HepG2 (cell line): ENCODE measurements at regions not wholly inside any gene's neighbourhood (a gene's known extent, or its start where the extent isn't known, plus 50 kb on each side); places are given as distances from the start of the nearest gene placed in this dataset.

Source experiments
- ATAC-seq: fragments of 200-7000 bp; cut with Tn5 transposase; 3 replicates; pipeline ENCODE4 v1.9.1; 2020; ENCODE audit warnings: mild to moderate bottlenecking, moderate library complexity
- BruUV-seq: library from RNA; stranded (reverse); fragments of 400-500 nt; replicated peaks from 2 replicates; lab custom pipeline; 2021; lab: Mats Ljungman, UMichigan
- CTCF ChIA-PET: fragments of 300-600 bp; formaldehyde crosslinking; extraction: SDS; loops from one replicate; lab custom pipeline; 2021; ENCODE audit warnings: low total read pairs, inconsistent platforms, low intra/inter-chr PET ratio; lab: Yijun Ruan, JAX
- POLR2A ChIA-PET: fragments of 350-600 bp; sonication (Branson Sonifier 250); formaldehyde crosslinking; loops from one replicate; lab custom pipeline; 2020; ENCODE audit warnings: antibody characterized with exemption, inconsistent platforms; lab: Yijun Ruan, JAX
- DNase-seq: peaks from one replicate; pipeline ENCODE4 v3.0.0-alpha.2; 2015; ENCODE audit warnings: low spot score
- FAIRE-seq: peaks from 3 replicates; lab custom pipeline; 2011; peaks lifted over from hg19 to GRCh38; lab: Jason Lieb, UNC
- H2AFZ ChIP-seq: one replicate; pipeline ENCODE4 v1.6.1; 2011; ENCODE audit warnings: low read length, inconsistent platforms
- H3K27ac ChIP-seq: fragments of 300-600 bp; 3 replicates; pipeline ENCODE4 v1.8.0; 2011; ENCODE audit warnings: mixed run types, mild to moderate bottlenecking, mixed read lengths, low read length, inconsistent platforms; ENCODE audit not compliant: insufficient read depth; ENCODE audit errors: extremely low read length
- H3K27me3 ChIP-seq, 2 experiments: fragments of 200-600 bp in 1 of 2; 2 replicates in 1 of 2; 3 replicates in 1 of 2; pipeline versions ENCODE4 v1.6.0 to v1.8.0; 2011; ENCODE audit warnings: low read length in 2 of 2, mild to moderate bottlenecking in 2 of 2, moderate library complexity in 2 of 2, inconsistent platforms in 1 of 2; ENCODE audit not compliant: insufficient read depth in 2 of 2, control insufficient read depth in 1 of 2
- H3K36me3 ChIP-seq, 2 experiments: fragments of 200-600 bp in 1 of 2; replicated peaks in 1 of 2; 2 replicates in 1 of 2; 3 replicates in 1 of 2; pipeline versions ENCODE4 v1.5.1 to v1.8.0; 2011; ENCODE audit warnings: low read length in 2 of 2, inconsistent platforms in 1 of 2; ENCODE audit not compliant: insufficient read depth in 2 of 2, control insufficient read depth in 1 of 2
- H3K4me1 ChIP-seq: 2 replicates; pipeline ENCODE4 v1.5.1; 2012; ENCODE audit warnings: low read length, inconsistent platforms; ENCODE audit not compliant: insufficient read depth
- H3K4me2 ChIP-seq: 2 replicates; pipeline ENCODE4 v1.6.0; 2011; ENCODE audit warnings: low read depth, low read length, inconsistent platforms
- H3K4me3 ChIP-seq, 3 experiments: fragments of 200-600 bp in 1 of 3; sonication (generic), shearing (Covaris generic) in 1 of 3; replicated peaks in 1 of 3; 2 replicates each; pipeline ENCODE4 v1.5.1; 2011 to 2016; ENCODE audit warnings: low read length in 3 of 3, inconsistent platforms in 2 of 3, low read depth in 2 of 3, mild to moderate bottlenecking in 2 of 3, control low read depth in 1 of 3, mixed read lengths in 1 of 3; ENCODE audit not compliant: insufficient read depth in 1 of 3
- H3K79me2 ChIP-seq: one replicate; pipeline ENCODE4 v1.6.1; 2011; ENCODE audit warnings: low read length, inconsistent platforms; ENCODE audit not compliant: insufficient read depth
- H3K9ac ChIP-seq: 2 replicates; pipeline ENCODE4 v1.6.0; 2011; ENCODE audit warnings: mild to moderate bottlenecking, low read depth, low read length, inconsistent platforms; ENCODE audit not compliant: insufficient read depth
- H3K9me3 ChIP-seq: 2 replicates; pipeline ENCODE4 v1.5.1; 2012; ENCODE audit warnings: mild to moderate bottlenecking, low read length
- H4K20me1 ChIP-seq: 2 replicates; pipeline ENCODE4 v1.6.0; 2011; ENCODE audit warnings: inconsistent platforms, mild to moderate bottlenecking, low read length, moderate library complexity; ENCODE audit not compliant: insufficient read depth
- ETV6 ChIP-seq: sonication (generic); formaldehyde crosslinking; conservative IDR thresholded peaks from 2 replicates; pipeline ENCODE4 v1.4.0; 2020; ENCODE audit warnings: missing genetic modification reagents
- GLI4 ChIP-seq: sonication (generic); formaldehyde crosslinking; IDR thresholded peaks from 2 replicates; pipeline ENCODE4 v1.5.1; 2020; ENCODE audit warnings: missing genetic modification reagents, mild to moderate bottlenecking, moderate library complexity, borderline replicate concordance
- HES4 ChIP-seq: sonication (generic); formaldehyde crosslinking; IDR thresholded peaks from 2 replicates; pipeline ENCODE4 v1.9.0; 2021; ENCODE audit warnings: mild to moderate bottlenecking, missing genetic modification reagents, borderline replicate concordance
- IKZF5 ChIP-seq: IDR thresholded peaks from 2 replicates; pipeline ENCODE4 v1.6.1; 2018; ENCODE audit warnings: missing genetic modification reagents, mild to moderate bottlenecking, missing compliant biosample characterization
- KLF13 ChIP-seq: sonication (generic); formaldehyde crosslinking; IDR thresholded peaks from 2 replicates; pipeline ENCODE4 v1.4.0; 2020; ENCODE audit warnings: mild to moderate bottlenecking, missing genetic modification reagents
- STAT5B ChIP-seq: sonication (generic); formaldehyde crosslinking; IDR thresholded peaks from 2 replicates; pipeline ENCODE4 v1.4.0; 2020; ENCODE audit warnings: missing genetic modification reagents
- TBP ChIP-seq: sonication (generic); formaldehyde crosslinking; IDR thresholded peaks from 2 replicates; pipeline ENCODE4 v1.5.0; 2020; ENCODE audit warnings: missing genetic modification reagents
- TFDP2 ChIP-seq: sonication (generic); formaldehyde crosslinking; IDR thresholded peaks from 2 replicates; pipeline ENCODE4 v1.4.0; 2020; ENCODE audit warnings: missing genetic modification reagents
- ZNF12 ChIP-seq: sonication (generic); formaldehyde crosslinking; IDR thresholded peaks from 2 replicates; pipeline ENCODE4 v1.5.0; 2020; ENCODE audit warnings: missing genetic modification reagents
- ZNF205 ChIP-seq: IDR thresholded peaks from 2 replicates; pipeline ENCODE4 v1.6.1; 2018; ENCODE audit warnings: missing biosample characterization, missing genetic modification reagents
- ZNF703 ChIP-seq: sonication (generic); formaldehyde crosslinking; IDR thresholded peaks from 2 replicates; pipeline ENCODE4 v1.5.1; 2020; ENCODE audit warnings: missing genetic modification reagents, mild to moderate bottlenecking, moderate library complexity, borderline replicate concordance
- WGBS: methylation state at CpG from one replicate; pipeline ENCODE4 v1.1.6; 2017; ENCODE audit warnings: low lambda C conversion rate; 5-methylcytosine and 5-hydroxymethylcytosine counted together
- in situ Hi-C: cut with HindIII; loops from 2 replicates; pipeline ENCODE4 v1.10.0; 2017; ENCODE audit warnings: low pct_unique_long_range_greater_than_20kb; ENCODE audit not compliant: extremely low pct_ligation_motif_present
- intact Hi-C: fragments of 100-400 bp; cut with micrococcal nuclease; formaldehyde crosslinking; loops from one replicate; pipeline ENCODE4 v1.10.0; 2022; ENCODE audit not compliant: unreplicated experiment
- TF ChIP-seq, protein P1 (sequence below): IDR thresholded peaks from 2 replicates; pipeline ENCODE4 v1.6.1; 2016; ENCODE audit warnings: low read depth, missing genetic modification reagents, missing compliant biosample characterization

DNA sequence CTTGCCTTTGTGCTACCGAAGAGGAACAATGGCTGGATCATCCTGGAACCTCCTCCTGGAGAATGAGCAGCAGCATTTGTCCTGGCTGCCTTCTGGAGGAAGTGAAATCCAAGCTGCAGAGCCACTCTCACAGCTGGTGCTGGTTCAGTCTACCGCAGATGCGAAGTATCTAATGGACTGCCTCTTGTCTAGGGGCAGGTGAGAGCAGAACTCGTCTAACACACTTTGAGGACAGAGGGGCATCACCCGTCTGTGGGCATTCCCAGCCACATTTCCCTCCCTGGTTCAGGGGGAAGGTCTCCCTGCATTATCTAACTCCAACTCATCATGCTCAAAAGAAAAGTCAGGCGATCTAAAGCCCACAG lies 338.2 kb upstream of the GATB start:
- no TSS peak for BruUV-seq
- H4K20me1 ChIP-seq, result no peaks in the 10 kb centered on the region
- no peak overlapping the region for H3K9ac ChIP-seq
- no peak overlapping the region for H3K4me3 ChIP-seq
- POLR2A ChIA-PET, result no interaction called here
- H3K27ac ChIP-seq, result no peak overlapping the region
- in situ Hi-C loops (no loop called here), intact Hi-C loops (no loop called here)
- DNase-seq, result no peak
- H3K27me3 ChIP-seq, result peaks cover 0 to 11% of the 10 kb centered on the region in 2 experiments; a peak in 4 of 5 replicates
- no peaks in the 10 kb centered on the region for H3K9me3 ChIP-seq
- H3K4me2 ChIP-seq, result no peak overlapping the region
- no peak overlapping the region for H2AFZ ChIP-seq
- H3K4me1 ChIP-seq, result no peaks in the 10 kb centered on the region
- no peaks in the 10 kb centered on the region for H3K79me2 ChIP-seq
- ATAC-seq, result no peak
- 8% methylated on average over 4 of the region's 6 CpGs for WGBS
- no peaks in the 10 kb centered on the region for H3K36me3 ChIP-seq
- FAIRE-seq, result no peak
- TF ChIP-seq HES4 (CRISPR knock-in tag) (no peak), ZNF205 (no peak), TFDP2 (CRISPR knock-in tag) (no peak), GLI4 (CRISPR knock-in tag) (no peak), KLF13 (CRISPR knock-in tag) (no peak), ZNF12 (no peak), ETV6 (no peak), TBP (CRISPR knock-in tag) (no peak), STAT5B (CRISPR knock-in tag) (no peak), IKZF5 (CRISPR knock-in tag) (no peak), ZNF703 (CRISPR knock-in tag) (no peak)
- TF ChIP-seq, protein P1, sequence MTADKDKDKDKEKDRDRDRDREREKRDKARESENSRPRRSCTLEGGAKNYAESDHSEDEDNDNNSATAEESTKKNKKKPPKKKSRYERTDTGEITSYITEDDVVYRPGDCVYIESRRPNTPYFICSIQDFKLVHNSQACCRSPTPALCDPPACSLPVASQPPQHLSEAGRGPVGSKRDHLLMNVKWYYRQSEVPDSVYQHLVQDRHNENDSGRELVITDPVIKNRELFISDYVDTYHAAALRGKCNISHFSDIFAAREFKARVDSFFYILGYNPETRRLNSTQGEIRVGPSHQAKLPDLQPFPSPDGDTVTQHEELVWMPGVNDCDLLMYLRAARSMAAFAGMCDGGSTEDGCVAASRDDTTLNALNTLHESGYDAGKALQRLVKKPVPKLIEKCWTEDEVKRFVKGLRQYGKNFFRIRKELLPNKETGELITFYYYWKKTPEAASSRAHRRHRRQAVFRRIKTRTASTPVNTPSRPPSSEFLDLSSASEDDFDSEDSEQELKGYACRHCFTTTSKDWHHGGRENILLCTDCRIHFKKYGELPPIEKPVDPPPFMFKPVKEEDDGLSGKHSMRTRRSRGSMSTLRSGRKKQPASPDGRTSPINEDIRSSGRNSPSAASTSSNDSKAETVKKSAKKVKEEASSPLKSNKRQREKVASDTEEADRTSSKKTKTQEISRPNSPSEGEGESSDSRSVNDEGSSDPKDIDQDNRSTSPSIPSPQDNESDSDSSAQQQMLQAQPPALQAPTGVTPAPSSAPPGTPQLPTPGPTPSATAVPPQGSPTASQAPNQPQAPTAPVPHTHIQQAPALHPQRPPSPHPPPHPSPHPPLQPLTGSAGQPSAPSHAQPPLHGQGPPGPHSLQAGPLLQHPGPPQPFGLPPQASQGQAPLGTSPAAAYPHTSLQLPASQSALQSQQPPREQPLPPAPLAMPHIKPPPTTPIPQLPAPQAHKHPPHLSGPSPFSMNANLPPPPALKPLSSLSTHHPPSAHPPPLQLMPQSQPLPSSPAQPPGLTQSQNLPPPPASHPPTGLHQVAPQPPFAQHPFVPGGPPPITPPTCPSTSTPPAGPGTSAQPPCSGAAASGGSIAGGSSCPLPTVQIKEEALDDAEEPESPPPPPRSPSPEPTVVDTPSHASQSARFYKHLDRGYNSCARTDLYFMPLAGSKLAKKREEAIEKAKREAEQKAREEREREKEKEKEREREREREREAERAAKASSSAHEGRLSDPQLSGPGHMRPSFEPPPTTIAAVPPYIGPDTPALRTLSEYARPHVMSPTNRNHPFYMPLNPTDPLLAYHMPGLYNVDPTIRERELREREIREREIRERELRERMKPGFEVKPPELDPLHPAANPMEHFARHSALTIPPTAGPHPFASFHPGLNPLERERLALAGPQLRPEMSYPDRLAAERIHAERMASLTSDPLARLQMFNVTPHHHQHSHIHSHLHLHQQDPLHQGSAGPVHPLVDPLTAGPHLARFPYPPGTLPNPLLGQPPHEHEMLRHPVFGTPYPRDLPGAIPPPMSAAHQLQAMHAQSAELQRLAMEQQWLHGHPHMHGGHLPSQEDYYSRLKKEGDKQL (CRISPR knock-in tag), result no peak
- CTCF ChIA-PET, result no interaction called here
